ENCODE measurements at regions not wholly inside any gene's neighbourhood (a gene's known extent, or its start where the extent isn't known, plus 50 kb on each side); places are given as distances from the start of the nearest gene placed in this dataset.
"Not testable (repeated sequence)": the region's sequence is repeated elsewhere in the genome, so short reads cannot be mapped to it uniquely, and the experiment has no call there.

DNA sequence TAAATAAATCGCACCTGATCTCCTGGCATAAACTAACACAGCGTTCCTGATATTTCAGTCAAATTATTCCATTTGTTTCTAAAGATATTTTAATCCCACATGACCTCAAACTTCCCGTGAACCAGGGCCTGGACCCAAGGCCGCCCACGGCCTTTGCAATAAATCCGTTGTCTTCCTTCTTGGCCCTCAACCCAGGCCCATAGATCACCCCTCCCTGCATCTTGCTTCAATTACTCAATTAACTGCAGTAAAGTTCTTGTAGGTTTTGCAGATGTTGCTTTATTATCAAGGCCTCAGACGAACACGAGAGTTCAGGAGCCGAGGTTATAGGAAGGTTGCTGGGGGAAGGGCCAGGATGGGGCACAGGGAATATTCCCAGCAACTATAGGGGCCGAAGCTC lies 249.4 kb downstream of the RAB11FIP2 start:
- H3K27ac Mint-ChIP-seq: no peak overlapping the region
- H3K9me3 Mint-ChIP-seq: no peaks in the 10 kb centered on the region
- H3K27me3 Mint-ChIP-seq (ENCODE audit: low read depth): peaks cover 5% of the 10 kb centered on the region
- H3K4me3 Mint-ChIP-seq: no peak overlapping the region
- H3K4me1 Mint-ChIP-seq (ENCODE audit: low read depth): no peaks in the 10 kb centered on the region
- H3K36me3 Mint-ChIP-seq (ENCODE audit: low read depth): no peaks in the 10 kb centered on the region
- no peak for DNase-seq
- intact Hi-C loops (cut with micrococcal nuclease): no loop called here
- CTCF ChIA-PET: no interaction called here

DNA sequence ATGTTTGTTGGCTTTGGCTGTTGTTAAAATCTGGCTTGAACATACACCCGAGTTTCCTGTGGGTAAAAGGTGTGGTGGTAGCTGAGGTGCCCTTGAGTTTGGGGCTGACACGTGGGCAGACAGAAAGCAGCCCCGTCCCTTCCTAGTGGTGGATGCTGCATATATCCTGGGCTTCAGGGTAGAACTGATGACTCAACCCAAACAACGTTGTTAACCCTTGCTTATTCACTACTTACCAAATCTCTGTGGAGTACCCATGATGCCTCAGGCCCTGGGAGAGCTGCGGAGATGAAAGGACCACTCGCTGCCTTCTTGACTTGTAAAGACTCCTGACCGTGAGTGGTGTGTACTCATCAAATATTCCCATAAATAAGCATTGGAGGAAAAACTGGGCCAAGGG lies 245.1 kb downstream of the RAB11FIP2 start:
- no peaks in the 10 kb centered on the region for H3K36me3 Mint-ChIP-seq (ENCODE audit: low read depth)
- intact Hi-C loops (cut with micrococcal nuclease): no loop called here
- DNase-seq: no peak
- no peak overlapping the region for H3K4me3 Mint-ChIP-seq
- peaks cover 6% of the 10 kb centered on the region for H3K27me3 Mint-ChIP-seq (ENCODE audit: low read depth)
- H3K9me3 Mint-ChIP-seq: no peaks in the 10 kb centered on the region
- no peaks in the 10 kb centered on the region for H3K4me1 Mint-ChIP-seq (ENCODE audit: low read depth)
- CTCF ChIA-PET: no interaction called here
- no peak overlapping the region for H3K27ac Mint-ChIP-seq

DNA sequence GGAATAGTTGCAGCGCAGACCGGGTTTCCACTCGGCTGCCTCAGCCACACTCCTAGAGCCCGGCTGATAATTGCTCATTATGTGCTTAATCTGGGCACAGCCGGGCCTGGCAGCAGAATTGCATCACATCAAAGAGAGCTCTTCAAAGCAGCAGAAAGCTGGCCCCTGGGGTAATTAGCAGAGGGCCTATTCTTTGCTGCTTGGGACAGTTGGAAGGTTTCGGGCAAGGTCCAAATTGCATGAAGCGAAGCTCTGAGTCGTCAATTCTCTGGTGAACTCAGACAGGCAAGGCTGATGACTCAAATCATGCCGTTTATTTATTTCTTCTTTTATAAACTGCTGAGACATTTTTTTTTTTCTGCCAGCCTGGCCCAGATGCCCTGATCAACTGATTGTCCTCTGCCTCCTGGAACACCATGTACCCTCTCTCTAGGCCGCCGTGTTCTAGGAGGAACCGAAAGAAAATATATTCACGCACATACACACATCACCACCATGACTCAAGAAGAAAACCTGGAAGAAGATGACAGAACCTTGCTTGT lies 242.2 kb downstream of the RAB11FIP2 start:
- peaks cover under 1% of the 10 kb centered on the region for H3K9me3 Mint-ChIP-seq
- no peak overlapping the region for H3K27ac Mint-ChIP-seq
- peaks cover 2% of the 10 kb centered on the region for H3K36me3 Mint-ChIP-seq (ENCODE audit: low read depth)
- CTCF ChIA-PET: no interaction called here
- no peaks in the 10 kb centered on the region for H3K4me1 Mint-ChIP-seq (ENCODE audit: low read depth)
- no peak overlapping the region for H3K4me3 Mint-ChIP-seq
- intact Hi-C loops (cut with micrococcal nuclease): no loop called here
- peaks cover 8% of the 10 kb centered on the region for H3K27me3 Mint-ChIP-seq (ENCODE audit: low read depth)
- DNase-seq: no peak

DNA sequence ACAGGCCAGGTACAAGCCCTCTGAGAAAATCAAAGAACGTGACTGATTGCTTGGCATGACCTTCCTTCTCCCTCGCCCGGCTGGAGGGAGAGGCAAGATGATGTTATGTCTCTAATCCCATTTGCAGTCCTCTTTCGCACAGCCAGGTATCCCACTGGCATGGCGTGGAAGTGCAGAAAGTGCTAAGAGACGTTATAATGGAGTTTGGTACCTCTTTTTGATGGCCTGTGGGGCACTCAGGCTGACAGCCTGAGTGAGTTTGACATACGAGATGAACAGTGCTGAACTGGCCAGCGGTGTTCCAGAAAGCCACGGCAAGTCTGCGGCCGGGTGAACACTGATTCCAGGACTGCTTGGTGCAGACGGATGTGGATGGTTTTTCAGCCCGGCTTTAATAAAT lies 241.6 kb downstream of the RAB11FIP2 start:
- CTCF ChIA-PET: no interaction called here
- H3K4me1 Mint-ChIP-seq (ENCODE audit: low read depth): no peaks in the 10 kb centered on the region
- peaks cover 8% of the 10 kb centered on the region for H3K27me3 Mint-ChIP-seq (ENCODE audit: low read depth)
- DNase-seq: no peak
- peaks cover 2% of the 10 kb centered on the region for H3K36me3 Mint-ChIP-seq (ENCODE audit: low read depth)
- H3K4me3 Mint-ChIP-seq: no peak overlapping the region
- H3K9me3 Mint-ChIP-seq: peaks cover 6% of the 10 kb centered on the region
- intact Hi-C loops (cut with micrococcal nuclease): no loop called here
- H3K27ac Mint-ChIP-seq: no peak overlapping the region

DNA sequence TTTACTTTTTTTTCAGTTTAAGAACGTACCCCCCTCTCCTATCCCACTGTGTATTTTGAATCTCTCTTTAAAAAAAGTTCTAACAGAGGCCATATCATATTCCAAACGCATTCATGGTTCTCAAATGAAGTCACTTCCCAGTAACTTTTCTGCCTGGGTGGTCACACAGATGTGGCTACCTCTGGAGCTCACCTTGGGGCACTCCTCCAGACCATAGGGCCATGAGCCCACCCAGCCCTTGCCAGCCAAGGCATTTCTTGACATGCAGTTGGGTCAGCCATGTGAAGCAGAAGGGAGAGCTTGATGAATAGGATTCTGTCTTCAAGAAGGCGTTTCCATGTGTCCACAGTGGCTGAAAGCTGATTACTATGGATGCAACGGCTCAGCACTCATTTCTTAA lies 239.3 kb downstream of the RAB11FIP2 start:
- Mint-ChIP-seq H3K27ac (no peak overlapping the region), H3K4me1 (ENCODE audit: low read depth) (no peaks in the 10 kb centered on the region), H3K4me3 (no peak overlapping the region), H3K36me3 (ENCODE audit: low read depth) (peaks cover 2% of the 10 kb centered on the region), H3K27me3 (ENCODE audit: low read depth) (peaks cover 8% of the 10 kb centered on the region), H3K9me3 (peaks cover 12% of the 10 kb centered on the region)
- intact Hi-C loops (cut with micrococcal nuclease): no loop called here
- CTCF ChIA-PET: no interaction called here
- no peak for DNase-seq

DNA sequence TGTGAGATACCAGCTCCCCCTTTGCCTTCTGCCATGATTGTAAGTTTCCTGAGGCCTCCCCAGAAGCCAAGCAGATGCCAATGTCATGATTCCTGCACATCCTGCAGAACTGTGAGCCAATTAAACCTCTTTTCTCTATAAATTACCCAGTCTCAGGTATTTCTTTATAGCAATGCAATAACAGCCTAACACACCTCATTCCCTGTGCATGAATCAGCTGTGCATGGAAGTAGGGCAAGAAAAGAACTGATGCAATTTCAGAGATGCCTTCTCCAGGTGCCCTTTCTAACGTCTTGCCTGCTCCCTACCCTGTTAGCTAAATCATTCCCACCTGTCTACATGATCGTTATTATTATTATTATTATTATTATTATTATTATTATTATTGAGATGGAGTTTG lies 230.9 kb downstream of the RAB11FIP2 start:
- DNase-seq; intact Hi-C loops (cut with micrococcal nuclease); H3K36me3 Mint-ChIP-seq (ENCODE audit: low read depth); H3K27me3 Mint-ChIP-seq (ENCODE audit: low read depth); H3K9me3 Mint-ChIP-seq; H3K27ac Mint-ChIP-seq; H3K4me3 Mint-ChIP-seq; H3K4me1 Mint-ChIP-seq (ENCODE audit: low read depth): not testable (repeated sequence)
- CTCF ChIA-PET: interaction anchor here (0.7 kb wide), 1 partner anchor 304 kb away, joined by 4 read pairs; no protein-coding TSS in a partner anchor

DNA sequence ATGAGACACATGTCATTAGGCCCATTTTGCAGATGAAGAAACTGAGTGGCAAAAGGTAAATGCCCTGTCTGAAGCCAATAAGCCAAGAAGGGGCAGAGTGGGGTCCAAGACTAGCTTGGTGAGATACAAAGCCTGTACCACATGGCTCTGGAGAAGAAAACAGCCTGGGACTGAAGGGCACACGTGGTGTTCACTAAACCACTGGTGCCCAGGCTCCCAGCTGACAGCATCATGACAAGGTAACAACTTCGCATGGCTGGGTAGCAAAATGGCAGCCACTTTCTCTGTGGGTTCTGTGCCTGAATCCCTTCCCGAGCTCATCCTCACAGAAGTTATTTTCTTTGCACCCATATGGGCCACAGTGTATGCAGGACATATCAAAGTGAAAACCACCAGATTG lies 229.6 kb downstream of the RAB11FIP2 start:
- H3K36me3 Mint-ChIP-seq (ENCODE audit: low read depth): no peaks in the 10 kb centered on the region
- CTCF ChIA-PET: no interaction called here
- no peak overlapping the region for H3K4me3 Mint-ChIP-seq
- no peaks in the 10 kb centered on the region for H3K4me1 Mint-ChIP-seq (ENCODE audit: low read depth)
- peaks cover 6% of the 10 kb centered on the region for H3K27me3 Mint-ChIP-seq (ENCODE audit: low read depth)
- no peak overlapping the region for H3K27ac Mint-ChIP-seq
- peaks cover 3% of the 10 kb centered on the region for H3K9me3 Mint-ChIP-seq
- intact Hi-C loops (cut with micrococcal nuclease): no loop called here
- no peak for DNase-seq

DNA sequence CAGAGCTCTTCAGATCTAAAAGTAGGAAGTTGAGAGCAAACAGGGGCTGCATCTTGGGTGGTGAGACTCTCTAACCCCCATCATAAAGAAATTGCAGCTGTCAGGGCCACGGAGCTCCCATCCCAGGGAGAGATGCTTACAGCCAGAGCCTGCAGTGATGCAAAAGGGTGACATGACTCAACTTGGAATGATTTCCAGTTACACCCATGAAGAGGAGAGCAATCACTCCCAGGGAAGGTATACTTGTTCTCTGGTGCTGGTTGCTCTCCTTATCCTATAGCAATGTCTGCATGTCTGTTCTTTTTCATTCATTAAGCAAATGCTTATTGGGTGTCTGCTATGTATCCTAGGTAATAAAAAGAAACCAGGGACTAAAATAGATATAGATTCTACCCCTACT lies 228.0 kb downstream of the RAB11FIP2 start:
- H3K27ac Mint-ChIP-seq: no peak overlapping the region
- H3K9me3 Mint-ChIP-seq: no peaks in the 10 kb centered on the region
- H3K27me3 Mint-ChIP-seq (ENCODE audit: low read depth): peaks cover 8% of the 10 kb centered on the region
- H3K4me3 Mint-ChIP-seq: no peak overlapping the region
- H3K36me3 Mint-ChIP-seq (ENCODE audit: low read depth): no peaks in the 10 kb centered on the region
- DNase-seq: no peak
- CTCF ChIA-PET: no interaction called here
- no peaks in the 10 kb centered on the region for H3K4me1 Mint-ChIP-seq (ENCODE audit: low read depth)
- intact Hi-C loops (cut with micrococcal nuclease): no loop called here

DNA sequence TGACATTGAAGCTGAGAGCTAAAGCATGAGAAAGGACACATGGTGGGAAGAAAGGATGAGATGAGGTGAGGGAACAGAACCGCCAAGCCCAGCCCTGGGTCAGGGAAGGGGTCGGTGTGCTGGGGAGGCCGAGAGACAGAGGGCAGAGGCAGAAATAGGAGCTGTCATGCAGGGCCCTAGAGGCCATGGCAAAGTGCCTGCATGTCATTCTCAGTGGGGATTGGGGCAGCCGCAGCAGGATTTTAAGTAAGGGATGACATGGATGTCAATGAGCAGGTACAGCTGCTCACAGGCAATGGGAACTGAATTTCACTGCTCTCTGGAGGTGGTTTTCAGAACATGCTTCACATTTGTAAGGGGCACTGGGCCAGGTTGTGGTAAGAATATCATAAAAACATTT lies 227.4 kb downstream of the RAB11FIP2 start:
- H3K27ac Mint-ChIP-seq: no peak overlapping the region
- H3K4me1 Mint-ChIP-seq (ENCODE audit: low read depth): no peaks in the 10 kb centered on the region
- no peak for DNase-seq
- no peaks in the 10 kb centered on the region for H3K9me3 Mint-ChIP-seq
- H3K36me3 Mint-ChIP-seq (ENCODE audit: low read depth): no peaks in the 10 kb centered on the region
- intact Hi-C loops (cut with micrococcal nuclease): no loop called here
- H3K4me3 Mint-ChIP-seq: no peak overlapping the region
- peaks cover 8% of the 10 kb centered on the region for H3K27me3 Mint-ChIP-seq (ENCODE audit: low read depth)
- CTCF ChIA-PET: no interaction called here

DNA sequence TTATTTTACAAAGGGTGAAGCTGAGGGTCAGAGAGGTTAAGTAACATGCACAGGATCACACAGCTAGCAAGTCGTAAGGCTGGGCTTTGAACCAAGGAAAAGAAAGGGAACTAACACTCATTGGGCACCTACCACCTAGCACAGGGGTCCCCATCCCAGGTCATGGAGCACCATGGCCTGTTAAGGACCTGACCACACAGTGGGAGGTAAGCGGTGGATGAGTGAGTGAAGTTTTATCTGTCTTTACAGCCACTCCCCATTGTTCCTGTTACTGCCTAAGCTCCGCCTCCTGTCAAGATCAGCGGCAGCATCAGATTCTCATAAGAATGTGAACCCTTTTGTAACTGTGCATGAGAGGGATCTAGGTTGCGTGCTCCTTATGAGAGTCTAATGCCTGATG lies 222.8 kb downstream of the RAB11FIP2 start:
- peaks cover 5% of the 10 kb centered on the region for H3K27me3 Mint-ChIP-seq (ENCODE audit: low read depth)
- H3K4me1 Mint-ChIP-seq (ENCODE audit: low read depth): peaks cover 2% of the 10 kb centered on the region
- H3K27ac Mint-ChIP-seq: no peak overlapping the region

DNA sequence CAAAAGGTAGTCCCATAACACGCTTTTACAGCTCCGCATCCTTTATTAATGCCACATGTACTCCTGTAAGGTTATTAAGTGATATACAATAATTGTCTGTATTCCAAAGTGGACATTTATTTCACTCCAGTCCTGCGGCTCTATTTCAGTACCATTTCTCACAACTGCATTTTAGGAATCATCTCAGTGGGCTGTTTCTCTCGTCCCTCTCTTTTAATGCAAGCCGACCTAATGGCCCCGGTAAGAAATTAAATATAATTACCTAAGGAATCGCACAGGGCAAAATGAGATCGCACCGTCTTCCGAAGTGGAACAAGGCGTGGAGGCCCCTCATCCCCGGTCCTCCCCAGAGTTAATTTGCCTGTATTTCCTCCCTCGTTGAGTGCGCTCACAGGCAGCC lies 216.5 kb downstream of the RAB11FIP2 start:
- H3K27me3 Mint-ChIP-seq (ENCODE audit: low read depth): peaks cover 2% of the 10 kb centered on the region
- intact Hi-C loops (cut with micrococcal nuclease): loop anchor here (5.0 kb wide), 2 partner anchors 178 to 217 kb away; partner anchors contain the start of gene RAB11FIP2
- CTCF ChIA-PET: no interaction called here
- H3K36me3 Mint-ChIP-seq (ENCODE audit: low read depth): no peaks in the 10 kb centered on the region
- DNase-seq: no peak
- H3K4me3 Mint-ChIP-seq: peak overlapping the region; percentile 68
- H3K4me1 Mint-ChIP-seq (ENCODE audit: low read depth): peaks cover 12% of the 10 kb centered on the region
- peaks cover 1% of the 10 kb centered on the region for H3K9me3 Mint-ChIP-seq
- peak overlapping the region; percentile 82 for H3K27ac Mint-ChIP-seq

More for the DNA sequence above, 222.8 kb downstream of the RAB11FIP2 start:
- DNase-seq: no peak
- Mint-ChIP-seq H3K9me3 (no peaks in the 10 kb centered on the region), H3K36me3 (ENCODE audit: low read depth) (no peaks in the 10 kb centered on the region), H3K4me3 (no peak overlapping the region)
- intact Hi-C loops (cut with micrococcal nuclease): no loop called here
- CTCF ChIA-PET: no interaction called here

DNA sequence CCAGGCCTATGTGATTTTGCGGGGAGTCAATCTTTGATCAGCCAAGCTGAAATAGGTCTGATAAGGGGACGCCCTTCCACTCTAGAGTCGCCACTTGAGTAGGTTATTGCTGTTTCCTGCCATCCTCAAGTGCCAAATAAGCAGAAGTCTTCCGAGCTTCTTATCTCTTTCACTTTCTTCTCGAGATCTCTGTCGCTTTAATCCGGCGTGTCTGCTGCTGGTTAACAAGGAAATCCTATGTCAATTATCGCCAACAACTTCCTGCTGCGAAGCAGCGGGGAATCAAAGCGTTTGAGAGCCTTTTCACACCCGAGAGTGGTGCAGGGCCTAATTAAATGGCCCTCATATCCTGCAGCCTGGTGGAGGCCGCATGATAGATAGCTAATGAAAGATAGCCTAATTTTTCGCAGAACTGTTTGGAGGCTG lies 215.9 kb downstream of the RAB11FIP2 start:
- CTCF ChIA-PET: no interaction called here
- intact Hi-C loops (cut with micrococcal nuclease): loop anchor here (5.0 kb wide), 2 partner anchors 178 to 217 kb away; partner anchors contain the start of gene RAB11FIP2

DNA sequence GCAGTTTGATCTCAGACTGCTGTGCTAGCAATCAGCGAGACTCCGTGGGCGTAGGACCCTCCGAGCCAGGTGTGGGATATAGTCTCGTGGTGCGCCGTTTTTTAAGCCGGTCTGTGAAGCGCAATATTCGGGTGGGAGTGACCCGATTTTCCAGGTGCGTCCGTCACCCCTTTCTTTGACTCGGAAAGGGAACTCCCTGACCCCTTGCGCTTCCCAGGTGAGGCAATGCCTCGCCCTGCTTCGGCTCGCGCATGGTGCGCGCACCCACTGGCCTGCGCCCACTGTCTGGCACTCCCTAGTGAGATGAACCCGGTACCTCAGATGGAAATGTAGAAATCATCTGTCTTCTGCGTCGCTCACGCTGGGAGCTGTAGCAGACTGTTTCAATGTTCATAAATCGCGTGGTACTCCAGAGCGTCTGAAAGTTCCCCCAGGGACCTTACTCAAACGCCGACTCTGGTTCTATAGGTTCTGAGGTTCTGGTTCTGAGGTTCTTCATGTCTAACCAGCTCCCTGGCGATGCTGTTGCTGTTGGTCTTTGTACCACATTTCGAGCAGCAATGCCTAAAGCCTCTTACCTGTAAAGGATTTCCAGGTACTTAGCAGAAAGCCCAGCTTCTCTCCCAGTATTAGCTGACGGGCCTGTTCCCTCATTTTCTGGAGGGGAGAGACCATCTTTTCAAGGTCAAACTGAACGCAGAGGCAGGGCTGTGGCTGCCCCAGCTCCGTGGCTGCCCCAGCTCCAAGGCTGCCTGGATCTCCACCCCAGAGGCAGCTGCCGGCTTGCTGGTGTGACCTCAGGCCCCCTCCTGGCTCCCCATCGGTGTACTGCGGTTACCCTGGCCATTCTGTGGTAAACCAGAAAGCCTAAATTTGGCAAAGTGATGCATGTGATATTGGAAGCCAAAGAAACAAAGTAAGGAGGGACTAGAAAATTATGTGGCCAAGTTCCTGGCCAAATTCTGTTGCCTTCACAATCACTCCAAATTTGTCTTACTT lies 207.9 kb downstream of the RAB11FIP2 start:
- Mint-ChIP-seq H3K4me3 (peak overlapping the region; percentile 42), H3K27me3 (ENCODE audit: low read depth) (peaks cover 12% of the 10 kb centered on the region)
- H3K4me1 Mint-ChIP-seq (ENCODE audit: low read depth); intact Hi-C loops (cut with micrococcal nuclease); DNase-seq; H3K9me3 Mint-ChIP-seq; H3K27ac Mint-ChIP-seq; H3K36me3 Mint-ChIP-seq (ENCODE audit: low read depth); CTCF ChIA-PET: not testable (repeated sequence)

More for the DNA sequence above, 215.9 kb downstream of the RAB11FIP2 start:
- no peaks in the 10 kb centered on the region for H3K36me3 Mint-ChIP-seq (ENCODE audit: low read depth)
- H3K27ac Mint-ChIP-seq: peak overlapping the region; percentile 82
- H3K4me1 Mint-ChIP-seq (ENCODE audit: low read depth): peaks cover 12% of the 10 kb centered on the region
- peak overlapping the region; percentile 68 for H3K4me3 Mint-ChIP-seq
- DNase-seq: peak; percentile 49
- H3K9me3 Mint-ChIP-seq: peaks cover 1% of the 10 kb centered on the region
- peaks cover 2% of the 10 kb centered on the region for H3K27me3 Mint-ChIP-seq (ENCODE audit: low read depth)
